ENCODE measurements at regions not wholly inside any gene's neighbourhood (a gene's known extent, or its start where the extent isn't known, plus 50 kb on each side); places are given as distances from the start of the nearest gene placed in this dataset.

- TF ChIP-seq CTCF (IDR thresholded peaks at IDR 0.05 in 2 of 3, conservative IDR thresholded peaks at IDR 0.05 in 1 of 3; ENCODE audit: borderline replicate concordance in 1 of 3, insufficient read depth in 1 of 3, low read depth in 2 of 3, low read length in 2 of 3) (no peak), POLR2AphosphoS5 (IDR thresholded peaks at IDR 0.05; ENCODE audit: low read depth, low read length) (no peak), SIN3A (IDR thresholded peaks at IDR 0.05; ENCODE audit: low read depth) (no peak), SRF (IDR thresholded peaks at IDR 0.05; ENCODE audit: low read depth) (no peak), SP1 (IDR thresholded peaks at IDR 0.05; ENCODE audit: low read depth) (no peak), MAX (IDR thresholded peaks at IDR 0.05) (no peak), RAD21 (IDR thresholded peaks at IDR 0.05; ENCODE audit: low read depth) (no peak), POLR2A (IDR thresholded peaks at IDR 0.05; ENCODE audit: borderline replicate concordance, extremely low read depth, insufficient read depth, insufficient read length) (no peak), EZH2 (IDR thresholded peaks at IDR 0.05) (no peak), EGR1 (IDR thresholded peaks at IDR 0.05; ENCODE audit: low read depth) (no peak)
Observed at GRCh38 chr9:82567953-82568352, 495.0 kb downstream of the RASEF start.
